KOPT-K1 (cell line): ENCODE measurements at regions not wholly inside any gene's neighbourhood (a gene's known extent, or its start where the extent isn't known, plus 50 kb on each side); places are given as distances from the start of the nearest gene placed in this dataset.

ENCODE experiments used
- H3K27ac ChIP-seq: fragments of 200-600 bp; sonication (generic); 2 replicates; pipeline ENCODE4 v1.5.1; 2016; ENCODE audit warnings: antibody characterized with exemption, mild to moderate bottlenecking, low read depth, low read length; ENCODE audit not compliant: poor library complexity, severe bottlenecking
- H3K36me3 ChIP-seq: fragments of 200-600 bp; sonication (generic); 2 replicates; pipeline ENCODE4 v1.5.1; 2017; ENCODE audit warnings: antibody characterized with exemption, mild to moderate bottlenecking, low read length, moderate library complexity; ENCODE audit not compliant: insufficient read depth
- H3K9me3 ChIP-seq: fragments of 200-600 bp; sonication (generic); 2 replicates; pipeline ENCODE4 v1.5.1; 2017; ENCODE audit warnings: antibody characterized with exemption, low read length, mild to moderate bottlenecking; ENCODE audit not compliant: insufficient read depth, poor library complexity, severe bottlenecking

DNA sequence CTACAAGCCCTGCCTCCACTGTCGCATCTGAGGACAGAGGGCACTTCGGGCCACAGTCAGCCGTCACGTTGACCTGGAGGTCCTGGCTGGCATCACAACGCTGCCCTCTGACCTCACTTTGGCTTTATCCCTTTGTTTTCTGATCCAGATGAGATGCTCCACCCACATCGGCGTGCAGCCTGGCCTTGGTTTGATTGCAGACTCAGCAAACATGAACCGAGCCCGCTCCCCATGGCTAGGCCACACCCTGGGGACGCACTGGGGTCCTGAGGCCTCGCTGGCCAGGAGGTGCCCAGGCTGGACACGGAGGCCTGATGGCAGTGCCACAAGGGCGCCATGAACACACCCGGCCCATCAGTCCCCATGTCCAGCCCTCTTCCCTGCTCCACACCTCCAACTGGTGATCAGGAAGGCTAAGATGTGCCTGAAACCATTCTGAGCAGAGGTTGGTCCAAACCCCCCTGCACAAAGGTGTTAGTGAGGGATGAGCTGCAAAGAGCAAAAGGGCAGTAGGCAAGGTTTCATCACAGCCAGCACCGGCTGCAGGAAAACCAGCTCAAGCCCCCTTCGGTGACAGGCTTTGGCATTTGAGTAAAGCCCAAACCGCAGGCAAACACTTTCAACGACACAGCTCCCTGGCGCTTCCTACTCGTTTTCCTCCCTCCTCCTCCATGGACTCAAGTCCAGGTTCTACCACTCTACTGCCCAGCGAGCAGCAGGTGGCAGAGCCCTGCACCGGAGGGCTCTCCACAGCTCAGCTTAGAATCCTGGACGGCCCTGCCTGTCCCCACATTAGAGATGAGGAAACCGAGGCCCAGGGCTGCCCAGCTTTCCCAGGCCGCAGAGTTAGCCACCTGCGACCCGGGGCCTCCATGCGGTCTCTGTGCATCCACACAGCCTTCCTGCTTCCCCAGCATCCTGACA is 165.8 kb downstream of the NUP210 start:
- Histone ChIP-seq H3K36me3 (no peaks in the 10 kb centered on the region), H3K27ac (no peak overlapping the region), H3K9me3 (no peaks in the 10 kb centered on the region)

- no peaks in the 10 kb centered on the region for H3K9me3 ChIP-seq
These were observed 166.7 kb downstream of the NUP210 start for GRCh38 chr3:13253208-13253937.

DNA sequence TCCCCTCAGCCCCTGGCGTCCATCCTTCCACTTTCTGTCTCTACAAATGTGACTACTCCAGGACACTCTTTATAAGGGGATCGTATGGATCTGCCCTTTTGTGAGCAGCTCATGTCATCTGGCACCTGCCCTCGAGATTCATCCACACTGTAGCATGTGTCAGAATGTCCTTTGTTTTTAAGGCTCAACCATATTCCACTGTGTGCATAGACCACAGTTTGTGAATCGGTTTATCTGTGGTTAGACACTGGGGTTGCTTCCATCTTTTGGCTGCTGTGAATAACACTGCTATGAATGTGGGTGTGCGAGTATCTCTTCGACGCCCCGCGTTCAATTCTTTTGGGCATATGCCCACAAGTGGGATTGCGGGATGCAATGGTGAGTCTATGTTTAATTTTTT is 167.9 kb downstream of the NUP210 start:
- Histone ChIP-seq H3K9me3 (no peaks in the 10 kb centered on the region), H3K27ac (no peak overlapping the region), H3K36me3 (no peaks in the 10 kb centered on the region)

More at GRCh38 chr3:13253208-13253937, 166.7 kb downstream of the NUP210 start:
- Histone ChIP-seq H3K27ac (no peak overlapping the region), H3K36me3 (no peaks in the 10 kb centered on the region)

GRCh38 chr3:13251166-13251903 is 168.8 kb downstream of the NUP210 start:
- no peaks in the 10 kb centered on the region for H3K9me3 ChIP-seq
- no peak overlapping the region for H3K27ac ChIP-seq
- no peaks in the 10 kb centered on the region for H3K36me3 ChIP-seq

DNA sequence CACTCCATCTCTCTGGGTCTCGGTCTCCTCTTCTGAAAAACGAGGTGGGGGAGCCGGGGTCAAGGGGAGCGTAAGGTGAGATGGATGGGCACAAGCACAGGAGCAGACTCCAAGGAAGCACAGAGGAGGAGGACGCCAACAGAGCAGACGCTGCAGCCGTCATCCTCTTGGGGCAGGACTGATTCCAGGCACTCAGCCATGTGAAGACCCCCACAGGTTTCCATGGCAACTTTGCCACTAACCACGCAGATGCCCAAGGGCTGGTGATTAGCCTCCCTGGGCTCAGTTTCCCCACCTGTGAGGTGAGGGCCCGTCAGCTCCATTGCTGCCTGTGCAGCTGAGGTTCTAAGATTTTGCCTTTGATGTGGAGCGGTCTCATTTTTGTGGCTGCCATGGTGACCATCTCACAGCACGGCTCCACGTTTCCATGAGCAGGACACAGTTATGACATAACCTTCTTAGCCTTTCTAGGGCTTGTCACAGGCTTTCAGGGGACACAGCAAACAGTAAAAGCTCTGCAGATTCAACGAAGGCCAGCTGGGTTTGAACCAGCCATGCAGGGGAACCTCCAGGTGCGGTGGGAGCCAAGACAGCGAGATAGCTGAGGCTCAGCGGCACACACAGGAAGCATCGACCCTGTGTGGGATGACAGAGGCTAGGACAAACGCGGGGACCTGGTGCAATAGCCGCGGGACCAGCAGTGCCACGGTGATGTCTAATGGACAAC is 170.3 kb downstream of the NUP210 start:
- Histone ChIP-seq H3K27ac (no peak overlapping the region), H3K36me3 (no peaks in the 10 kb centered on the region), H3K9me3 (no peaks in the 10 kb centered on the region)

- Histone ChIP-seq H3K36me3 (no peaks in the 10 kb centered on the region), H3K9me3 (no peaks in the 10 kb centered on the region), H3K27ac (no peak overlapping the region)
These were observed 171.5 kb downstream of the NUP210 start for GRCh38 chr3:13248640-13249039.

GRCh38 chr3:13245615-13245978 is 172.4 kb upstream of the IQSEC1 start:
- no peak overlapping the region for H3K27ac ChIP-seq
- H3K36me3 ChIP-seq: no peaks in the 10 kb centered on the region
- H3K9me3 ChIP-seq: no peaks in the 10 kb centered on the region

GRCh38 chr3:13243586-13243985 is 170.4 kb upstream of the IQSEC1 start:
- Histone ChIP-seq H3K9me3 (no peaks in the 10 kb centered on the region), H3K36me3 (no peaks in the 10 kb centered on the region), H3K27ac (no peak overlapping the region)

- Histone ChIP-seq H3K9me3 (no peaks in the 10 kb centered on the region), H3K36me3 (no peaks in the 10 kb centered on the region), H3K27ac (no peak overlapping the region)
These were observed 169.1 kb upstream of the IQSEC1 start for GRCh38 chr3:13242364-13242737.

DNA sequence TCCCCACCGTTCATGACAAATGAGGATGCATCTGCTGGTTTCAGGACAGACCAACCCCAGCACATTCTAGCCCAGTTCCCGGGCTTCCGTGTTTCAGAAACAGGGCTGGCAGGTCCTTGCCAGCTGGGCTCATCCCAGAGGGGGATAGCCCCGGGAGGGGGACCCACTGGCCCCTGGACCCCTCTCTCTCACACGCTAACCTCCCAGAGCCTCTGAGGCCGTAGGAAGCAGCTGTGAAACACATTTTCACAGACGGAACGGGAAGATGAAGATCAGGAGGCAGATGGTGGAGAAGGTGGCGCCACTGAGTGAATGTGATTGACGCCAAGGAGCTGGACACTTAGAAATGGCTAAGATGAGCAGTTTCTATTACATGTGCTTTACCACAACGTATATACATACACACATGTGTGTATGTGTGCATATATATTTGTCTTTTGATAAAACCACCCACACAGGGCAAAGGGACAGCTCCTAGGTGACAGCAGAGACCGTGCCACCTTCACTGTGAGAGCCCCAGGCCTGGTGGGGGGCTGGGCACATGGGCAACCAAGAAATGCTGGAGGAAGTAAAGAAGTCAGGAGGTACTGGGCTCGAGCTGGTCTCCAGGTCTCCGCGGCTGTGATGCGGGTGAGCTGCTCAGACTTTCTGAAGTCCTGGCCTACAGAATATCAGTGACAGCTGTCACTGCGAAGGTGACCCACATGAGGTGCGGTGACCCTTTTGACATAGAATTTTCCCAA is 168.6 kb upstream of the IQSEC1 start:
- Histone ChIP-seq H3K27ac (no peak overlapping the region), H3K9me3 (no peaks in the 10 kb centered on the region), H3K36me3 (no peaks in the 10 kb centered on the region)

- no peaks in the 10 kb centered on the region for H3K9me3 ChIP-seq
- H3K36me3 ChIP-seq: no peaks in the 10 kb centered on the region
- H3K27ac ChIP-seq: no peak overlapping the region
These were observed 167.8 kb upstream of the IQSEC1 start for GRCh38 chr3:13240928-13241618.

GRCh38 chr3:13239467-13239760 is 166.2 kb upstream of the IQSEC1 start:
- no peaks in the 10 kb centered on the region for H3K9me3 ChIP-seq
- no peaks in the 10 kb centered on the region for H3K36me3 ChIP-seq
- no peak overlapping the region for H3K27ac ChIP-seq

DNA sequence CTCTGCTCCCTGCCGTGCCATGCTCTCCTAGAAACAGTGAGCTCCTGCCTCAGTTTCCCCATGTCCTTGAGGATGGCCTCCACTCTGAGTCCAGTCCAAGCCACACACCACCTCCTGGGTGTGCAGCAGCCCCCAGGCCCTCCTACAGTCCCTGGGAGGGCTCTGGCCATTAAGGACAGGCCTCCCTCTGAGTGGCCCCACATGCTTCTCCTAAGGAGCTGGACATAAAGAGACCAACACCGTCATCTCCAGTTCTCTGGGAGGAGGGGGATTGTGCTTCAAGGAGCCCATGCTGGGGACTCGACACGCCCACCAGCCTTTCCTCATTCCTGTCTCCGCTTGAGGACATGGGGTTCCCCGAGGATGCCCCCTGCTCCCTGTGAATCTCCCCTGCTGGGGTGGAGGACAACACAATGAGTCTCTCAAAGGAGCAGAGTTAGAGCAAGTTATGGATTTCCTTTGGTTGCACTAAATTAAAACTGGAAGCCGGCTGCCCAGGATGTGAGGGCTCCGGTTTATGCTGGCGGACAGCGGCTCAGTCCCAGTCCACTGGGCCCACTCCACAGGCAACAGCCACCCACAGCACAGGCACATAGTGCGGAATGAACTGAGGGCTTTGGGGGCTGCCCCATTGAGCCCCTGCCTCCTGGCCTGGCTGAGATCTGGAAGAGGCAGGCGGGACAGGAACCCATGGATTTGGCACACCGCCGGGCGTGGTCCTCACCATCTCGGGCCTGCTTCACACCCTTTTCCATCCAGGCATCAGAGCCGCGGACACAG is 165.6 kb upstream of the IQSEC1 start:
- Histone ChIP-seq H3K36me3 (no peaks in the 10 kb centered on the region), H3K27ac (no peak overlapping the region), H3K9me3 (no peaks in the 10 kb centered on the region)
